ENCODE measurements at regions not wholly inside any gene's neighbourhood (a gene's known extent, or its start where the extent isn't known, plus 50 kb on each side); places are given as distances from the start of the nearest gene placed in this dataset.

DNA sequence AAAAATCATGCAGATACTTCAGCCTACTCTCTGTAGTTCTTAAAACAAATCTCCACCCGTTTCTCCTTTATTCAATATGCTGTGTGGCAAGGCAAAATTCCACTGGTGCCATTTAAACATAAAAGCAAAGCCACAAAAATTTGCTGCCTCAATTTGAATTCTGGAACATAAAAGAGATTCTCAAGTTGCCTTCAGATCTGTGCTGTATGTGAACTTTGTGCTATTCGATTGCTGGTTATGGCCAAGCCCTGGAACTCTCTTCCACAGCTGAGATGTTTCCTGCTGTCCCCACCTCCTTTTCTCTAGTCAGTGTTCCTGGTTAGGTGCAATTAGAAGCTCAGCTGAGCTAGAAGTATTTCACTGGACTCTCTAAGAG lies 395.3 kb upstream of the BTBD3 start:
- TF ChIP-seq, protein P1, sequence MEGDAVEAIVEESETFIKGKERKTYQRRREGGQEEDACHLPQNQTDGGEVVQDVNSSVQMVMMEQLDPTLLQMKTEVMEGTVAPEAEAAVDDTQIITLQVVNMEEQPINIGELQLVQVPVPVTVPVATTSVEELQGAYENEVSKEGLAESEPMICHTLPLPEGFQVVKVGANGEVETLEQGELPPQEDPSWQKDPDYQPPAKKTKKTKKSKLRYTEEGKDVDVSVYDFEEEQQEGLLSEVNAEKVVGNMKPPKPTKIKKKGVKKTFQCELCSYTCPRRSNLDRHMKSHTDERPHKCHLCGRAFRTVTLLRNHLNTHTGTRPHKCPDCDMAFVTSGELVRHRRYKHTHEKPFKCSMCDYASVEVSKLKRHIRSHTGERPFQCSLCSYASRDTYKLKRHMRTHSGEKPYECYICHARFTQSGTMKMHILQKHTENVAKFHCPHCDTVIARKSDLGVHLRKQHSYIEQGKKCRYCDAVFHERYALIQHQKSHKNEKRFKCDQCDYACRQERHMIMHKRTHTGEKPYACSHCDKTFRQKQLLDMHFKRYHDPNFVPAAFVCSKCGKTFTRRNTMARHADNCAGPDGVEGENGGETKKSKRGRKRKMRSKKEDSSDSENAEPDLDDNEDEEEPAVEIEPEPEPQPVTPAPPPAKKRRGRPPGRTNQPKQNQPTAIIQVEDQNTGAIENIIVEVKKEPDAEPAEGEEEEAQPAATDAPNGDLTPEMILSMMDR (conservative IDR thresholded peaks at IDR 0.05; ENCODE audit: low read depth in 2 of 2) = no peak
- TF ChIP-seq POLR2AphosphoS5 (IDR thresholded peaks at IDR 0.05; ENCODE audit: low read depth) (no peak), STAT1 (IDR thresholded peaks at IDR 0.05; ENCODE audit: unreplicated experiment) (no peak)
- TF ChIP-seq, protein P2, sequence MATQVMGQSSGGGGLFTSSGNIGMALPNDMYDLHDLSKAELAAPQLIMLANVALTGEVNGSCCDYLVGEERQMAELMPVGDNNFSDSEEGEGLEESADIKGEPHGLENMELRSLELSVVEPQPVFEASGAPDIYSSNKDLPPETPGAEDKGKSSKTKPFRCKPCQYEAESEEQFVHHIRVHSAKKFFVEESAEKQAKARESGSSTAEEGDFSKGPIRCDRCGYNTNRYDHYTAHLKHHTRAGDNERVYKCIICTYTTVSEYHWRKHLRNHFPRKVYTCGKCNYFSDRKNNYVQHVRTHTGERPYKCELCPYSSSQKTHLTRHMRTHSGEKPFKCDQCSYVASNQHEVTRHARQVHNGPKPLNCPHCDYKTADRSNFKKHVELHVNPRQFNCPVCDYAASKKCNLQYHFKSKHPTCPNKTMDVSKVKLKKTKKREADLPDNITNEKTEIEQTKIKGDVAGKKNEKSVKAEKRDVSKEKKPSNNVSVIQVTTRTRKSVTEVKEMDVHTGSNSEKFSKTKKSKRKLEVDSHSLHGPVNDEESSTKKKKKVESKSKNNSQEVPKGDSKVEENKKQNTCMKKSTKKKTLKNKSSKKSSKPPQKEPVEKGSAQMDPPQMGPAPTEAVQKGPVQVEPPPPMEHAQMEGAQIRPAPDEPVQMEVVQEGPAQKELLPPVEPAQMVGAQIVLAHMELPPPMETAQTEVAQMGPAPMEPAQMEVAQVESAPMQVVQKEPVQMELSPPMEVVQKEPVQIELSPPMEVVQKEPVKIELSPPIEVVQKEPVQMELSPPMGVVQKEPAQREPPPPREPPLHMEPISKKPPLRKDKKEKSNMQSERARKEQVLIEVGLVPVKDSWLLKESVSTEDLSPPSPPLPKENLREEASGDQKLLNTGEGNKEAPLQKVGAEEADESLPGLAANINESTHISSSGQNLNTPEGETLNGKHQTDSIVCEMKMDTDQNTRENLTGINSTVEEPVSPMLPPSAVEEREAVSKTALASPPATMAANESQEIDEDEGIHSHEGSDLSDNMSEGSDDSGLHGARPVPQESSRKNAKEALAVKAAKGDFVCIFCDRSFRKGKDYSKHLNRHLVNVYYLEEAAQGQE (IDR thresholded peaks at IDR 0.05; ENCODE audit: unreplicated experiment) = no peak

Data from GM23338 (cell line).